HG02870 (cell line): ENCODE measurements at regions not wholly inside any gene's neighbourhood (a gene's known extent, or its start where the extent isn't known, plus 50 kb on each side); places are given as distances from the start of the nearest gene placed in this dataset.

Experiments used
- ATAC-seq: cut with Tn5 transposase; IDR thresholded peaks from one replicate; pipeline ENCODE4 v1.9.1; 2021; ENCODE audit warnings: mild to moderate bottlenecking, moderate library complexity; ENCODE audit not compliant: unreplicated experiment

GRCh38 chr14:34250959-34251358, 211.1 kb downstream of the SPTSSA start:
- no peak for ATAC-seq

DNA sequence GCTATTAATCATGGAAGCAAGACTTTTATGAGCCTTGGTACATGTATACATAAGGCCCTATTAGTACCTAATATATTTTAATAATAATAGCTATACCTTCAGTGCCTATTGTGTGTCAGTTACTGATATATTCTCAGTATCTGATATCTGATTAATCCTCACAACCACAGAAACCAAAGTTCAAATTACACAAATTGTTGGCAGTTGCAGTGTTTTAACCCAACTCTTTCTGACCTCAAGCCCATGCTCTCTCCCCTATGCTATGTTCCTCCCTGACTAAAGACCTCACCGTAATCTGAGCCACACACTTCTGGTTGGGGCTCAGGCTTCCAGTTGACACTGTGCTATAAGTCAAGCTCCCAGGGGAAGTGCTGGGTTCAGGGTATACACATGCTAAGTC, 214.4 kb downstream of the SPTSSA start:
- no peak for ATAC-seq

GRCh38 chr14:34246206-34246605, 215.8 kb downstream of the SPTSSA start:
- ATAC-seq, result no peak

DNA sequence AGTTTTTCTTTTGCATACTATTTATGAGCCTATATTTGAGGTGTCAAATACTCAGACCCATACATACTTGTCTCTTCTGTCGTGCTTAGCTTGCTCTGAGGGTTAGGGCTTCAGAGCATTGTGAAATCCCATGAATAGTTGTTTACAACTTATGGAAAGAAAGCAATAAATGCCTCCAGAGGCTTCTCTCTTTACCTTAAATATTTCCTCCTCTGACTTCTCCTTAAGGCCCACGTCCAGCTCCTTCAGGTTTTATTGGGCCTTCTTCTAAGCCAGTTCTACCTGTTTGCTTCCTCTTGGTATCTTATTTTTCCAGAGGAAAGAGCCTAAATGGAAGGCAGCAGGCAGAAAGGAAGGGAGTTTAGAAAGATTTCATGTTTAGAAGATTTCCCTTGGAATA, 218.6 kb downstream of the SPTSSA start:
- no peak for ATAC-seq

- ATAC-seq, result no peak
These were observed 219.0 kb downstream of the SPTSSA start for GRCh38 chr14:34243001-34243400.

DNA sequence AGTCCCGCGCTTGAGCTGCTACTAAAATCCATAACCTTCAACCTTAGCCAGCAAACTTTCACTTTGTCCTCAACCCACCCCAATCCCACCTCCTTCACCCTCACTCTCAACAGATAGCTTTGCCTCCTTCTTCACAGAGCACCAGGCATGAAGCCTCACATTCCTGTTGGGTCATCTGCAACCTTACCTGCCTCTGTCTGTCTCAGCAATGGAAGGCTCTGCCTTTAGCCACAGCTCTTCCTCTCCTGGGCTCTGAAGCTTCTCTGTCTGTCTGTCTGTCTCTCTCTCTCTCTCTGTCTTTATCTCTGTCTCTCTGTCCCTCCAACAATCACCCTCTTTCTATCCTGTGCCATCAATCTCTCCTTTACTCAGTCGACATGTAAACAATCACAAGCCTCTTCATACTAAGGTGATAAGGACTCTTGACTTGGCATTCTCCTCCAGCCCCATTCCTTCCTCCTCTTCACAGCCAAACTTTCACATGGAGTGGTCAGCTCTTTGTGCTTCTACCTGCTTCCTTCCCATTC, 220.8 kb downstream of the SPTSSA start:
- no peak for ATAC-seq

GRCh38 chr14:34238610-34239009, 223.4 kb downstream of the SPTSSA start:
- ATAC-seq, result no peak

GRCh38 chr14:34237677-34238076, 224.4 kb downstream of the SPTSSA start:
- ATAC-seq, result no peak

DNA sequence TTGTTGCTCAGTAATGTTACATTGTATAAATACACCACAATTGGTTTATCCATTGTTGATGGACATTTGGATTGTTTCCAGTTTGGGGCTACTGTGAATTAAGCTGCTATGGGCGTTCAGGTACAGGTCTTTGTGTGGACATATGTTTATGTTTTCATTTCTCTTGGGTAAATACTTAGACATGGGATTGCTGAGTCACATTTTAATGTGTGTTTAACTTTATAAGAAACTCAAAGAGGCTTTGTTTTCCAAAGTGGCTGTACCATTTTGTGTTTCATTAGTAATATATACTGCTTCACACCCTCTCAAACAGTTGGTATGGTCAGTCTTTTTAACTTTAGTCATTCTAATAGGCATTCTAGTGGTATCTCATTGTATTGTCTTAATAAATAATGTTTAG, 225.0 kb downstream of the SPTSSA start:
- no peak for ATAC-seq

- ATAC-seq, result no peak
These were observed 226.3 kb downstream of the SPTSSA start for GRCh38 chr14:34235643-34236300.

DNA sequence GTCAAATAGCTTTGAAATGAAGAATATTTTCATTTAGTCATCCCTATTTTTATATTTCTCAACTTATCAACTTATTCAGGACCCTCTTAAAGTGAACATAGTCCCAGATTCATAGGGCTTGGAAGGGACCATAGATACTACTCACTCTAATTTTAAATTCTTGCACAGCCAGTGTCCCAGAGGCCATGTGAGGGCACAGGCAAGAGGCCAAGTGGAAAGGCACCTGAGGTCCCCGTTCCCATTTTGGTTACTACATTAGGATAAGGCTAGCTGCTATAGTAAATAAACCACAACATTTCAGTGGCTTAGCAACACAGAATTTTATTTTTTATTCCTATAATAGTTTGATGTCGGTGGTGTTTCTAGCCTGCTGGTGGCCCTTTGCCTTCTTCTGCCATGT, 227.8 kb downstream of the SPTSSA start:
- no peak for ATAC-seq

DNA sequence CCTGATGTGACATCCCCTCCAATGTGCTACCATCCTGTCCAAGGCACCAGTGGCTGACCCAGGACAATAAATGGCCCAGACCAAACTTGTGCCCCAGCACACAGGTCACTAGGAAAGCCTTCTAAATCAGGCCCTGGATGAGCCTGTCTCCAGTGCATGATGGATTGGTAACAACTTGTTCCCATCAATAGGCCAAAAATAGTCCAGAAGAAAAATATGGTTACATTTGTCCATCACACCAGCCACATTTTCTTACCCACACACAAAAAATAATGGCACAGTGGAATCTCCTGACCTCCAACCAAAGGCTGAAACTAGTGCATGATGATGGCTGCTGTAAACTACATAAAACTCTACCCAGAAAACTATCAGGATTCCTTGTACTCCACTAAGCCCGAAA, 228.4 kb downstream of the SPTSSA start:
- no peak for ATAC-seq

DNA sequence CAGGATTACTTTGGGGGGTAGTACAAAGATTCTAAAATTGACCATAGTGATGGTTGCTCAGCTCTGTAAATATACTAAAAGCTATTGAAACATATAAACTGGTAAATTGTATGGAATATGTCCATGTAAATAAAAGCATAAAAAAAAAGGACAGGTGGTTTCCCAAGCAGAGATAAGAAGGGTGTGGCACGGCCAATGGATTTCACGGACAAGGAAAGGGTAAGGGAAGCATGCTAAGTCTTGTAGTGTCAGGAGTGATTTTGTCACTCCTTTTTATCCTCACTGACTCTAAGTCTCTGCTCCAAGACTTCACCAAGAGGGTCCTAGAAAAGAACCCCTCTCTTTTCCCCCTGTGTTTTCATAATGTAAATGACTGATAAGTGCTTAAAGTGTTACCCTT, 229.2 kb downstream of the SPTSSA start:
- ATAC-seq, result no peak

- ATAC-seq, result no peak
These were observed 230.4 kb downstream of the SPTSSA start for GRCh38 chr14:34231626-34232025.

- no peak for ATAC-seq
These were observed 232.9 kb downstream of the SPTSSA start for GRCh38 chr14:34229140-34229539.

GRCh38 chr14:34228650-34228976, 233.4 kb downstream of the SPTSSA start:
- ATAC-seq, result no peak

- peak; percentile 90 for ATAC-seq
These were observed 234.0 kb downstream of the SPTSSA start for GRCh38 chr14:34227834-34228649.

GRCh38 chr14:34224221-34224620, 237.8 kb downstream of the SPTSSA start:
- no peak for ATAC-seq

- ATAC-seq, result no peak
These were observed 238.5 kb downstream of the SPTSSA start for GRCh38 chr14:34223373-34224148.

DNA sequence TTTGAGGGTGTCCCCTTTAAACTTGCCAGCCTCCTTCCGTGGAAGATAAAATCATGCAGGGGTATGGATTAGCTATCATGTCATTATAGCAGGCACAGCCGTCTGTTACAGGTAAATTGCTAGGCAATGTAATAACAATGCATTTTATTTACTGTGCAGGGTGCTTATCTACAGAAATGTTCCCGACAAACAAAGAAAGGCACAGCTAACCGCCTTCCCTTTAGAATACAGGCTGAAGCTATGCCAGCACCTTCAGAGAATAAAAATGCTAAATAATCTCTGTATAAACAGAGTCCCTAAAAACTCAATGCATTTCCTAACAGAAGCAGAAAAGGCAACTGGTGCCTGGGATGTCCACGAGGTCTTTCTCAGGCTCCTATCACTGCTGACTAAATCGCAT, 239.2 kb downstream of the SPTSSA start:
- ATAC-seq, result no peak

DNA sequence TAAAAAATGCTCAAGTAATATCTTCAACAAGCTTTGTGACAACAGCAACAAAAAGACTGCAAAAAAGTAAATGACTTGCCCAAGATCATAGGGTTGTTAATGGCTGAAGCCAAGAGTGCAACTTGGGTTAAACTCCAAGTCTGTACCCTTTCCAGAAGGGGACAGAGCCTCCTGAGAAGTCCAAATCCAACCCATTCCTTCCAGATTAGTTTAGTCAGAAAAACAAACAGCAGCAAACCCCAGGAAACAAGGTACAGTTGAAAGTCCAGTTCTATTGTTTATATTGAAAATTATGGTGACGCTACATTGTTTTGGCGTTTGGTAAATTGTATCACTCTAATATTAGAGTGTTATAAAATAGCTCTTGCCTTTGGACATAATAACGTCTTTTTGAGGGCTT, 239.9 kb downstream of the SPTSSA start:
- ATAC-seq, result no peak

- peak; percentile 99 for ATAC-seq
These were observed 241.1 kb downstream of the SPTSSA start for GRCh38 chr14:34220921-34221320.
